ENCODE measurements at regions not wholly inside any gene's neighbourhood (a gene's known extent, or its start where the extent isn't known, plus 50 kb on each side); places are given as distances from the start of the nearest gene placed in this dataset.
"Not testable (repeated sequence)": the region's sequence is repeated elsewhere in the genome, so short reads cannot be mapped to it uniquely, and the experiment has no call there.

DNA sequence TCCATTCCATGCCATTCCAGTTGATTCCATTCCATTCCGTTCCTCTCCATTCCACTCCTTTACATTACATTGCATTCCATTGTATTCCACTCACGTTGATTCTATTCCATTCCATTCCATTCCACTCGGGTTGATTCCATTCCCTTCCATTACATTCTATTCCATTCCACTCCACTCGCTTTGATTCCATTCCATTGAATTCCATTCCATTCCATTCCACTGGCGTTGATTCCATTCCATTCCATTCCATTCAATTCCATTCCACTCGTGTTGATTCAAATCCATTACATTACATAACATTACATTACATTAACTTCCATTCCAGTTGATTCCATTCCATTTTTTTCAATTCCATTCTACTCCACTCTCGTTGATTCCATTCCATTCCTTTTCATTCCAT lies 1142.8 kb downstream of the RPIA start:
- DNase-seq = no peak

DNA sequence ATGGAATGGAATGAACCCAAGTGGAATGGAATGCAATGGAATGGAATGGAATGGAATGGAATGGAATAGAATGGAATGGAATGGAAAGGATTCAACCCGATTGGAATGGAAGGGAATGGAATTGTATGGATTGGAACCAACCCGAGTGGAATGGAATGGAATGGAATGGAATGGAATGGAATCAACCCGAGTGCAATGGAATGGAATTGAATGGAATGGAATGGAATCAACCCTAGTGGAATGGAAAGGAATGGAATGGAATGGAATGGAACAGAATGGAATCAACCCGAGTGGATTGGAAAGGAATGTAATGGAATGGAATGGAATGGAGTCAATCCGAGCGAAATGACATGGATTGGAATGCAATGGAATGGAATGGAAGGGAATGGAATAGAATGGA lies 1144.9 kb downstream of the RPIA start:
- not testable (repeated sequence) for DNase-seq

DNA sequence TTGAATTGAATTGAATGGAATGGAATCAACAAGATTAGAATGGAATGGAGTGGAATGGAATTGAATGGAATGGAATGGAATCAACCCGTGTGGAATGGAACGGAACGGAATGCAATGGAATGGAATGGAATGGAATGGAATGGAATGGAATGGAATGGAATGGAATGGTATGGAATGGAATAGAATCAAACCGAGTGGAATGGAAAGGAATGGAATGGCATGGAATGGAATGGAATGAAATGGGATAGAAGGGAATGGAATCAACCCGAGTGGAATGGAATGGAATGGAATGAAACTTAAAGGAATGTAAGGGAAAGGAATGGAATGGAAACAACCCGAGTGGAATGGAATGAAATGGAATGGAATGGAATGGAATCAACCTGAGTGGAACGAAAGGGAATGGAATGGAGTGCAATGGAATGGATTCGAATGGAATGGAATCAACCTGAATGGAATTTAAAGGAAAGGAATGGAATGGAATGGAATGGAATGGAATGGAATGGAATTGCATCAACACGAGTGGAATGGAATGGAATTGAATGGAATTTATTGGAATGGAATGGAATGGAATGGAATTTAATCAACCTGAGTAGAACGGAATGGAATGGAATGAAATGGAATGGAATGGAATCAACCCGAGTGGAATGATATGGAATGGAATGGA lies 1146.6 kb downstream of the RPIA start:
- DNase-seq = no peak

DNA sequence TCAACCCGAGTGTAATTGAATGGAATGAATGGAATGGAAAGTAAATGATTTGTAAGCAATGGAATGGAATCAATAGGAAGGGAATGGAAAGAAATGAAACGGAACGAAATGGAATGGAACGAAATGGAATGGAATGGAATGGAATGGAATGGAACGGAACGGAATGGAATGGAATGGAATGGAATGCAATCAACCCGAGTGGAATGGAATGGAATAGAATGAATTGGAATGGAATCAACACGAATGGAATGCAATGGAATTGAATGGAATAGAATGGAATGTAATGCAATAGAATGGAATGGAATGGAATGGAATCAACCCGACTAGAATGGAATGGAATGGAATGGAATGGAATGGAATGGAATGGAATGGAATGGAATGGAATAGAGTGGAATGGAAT lies 1148.7 kb downstream of the RPIA start:
- DNase-seq = not testable (repeated sequence)

DNA sequence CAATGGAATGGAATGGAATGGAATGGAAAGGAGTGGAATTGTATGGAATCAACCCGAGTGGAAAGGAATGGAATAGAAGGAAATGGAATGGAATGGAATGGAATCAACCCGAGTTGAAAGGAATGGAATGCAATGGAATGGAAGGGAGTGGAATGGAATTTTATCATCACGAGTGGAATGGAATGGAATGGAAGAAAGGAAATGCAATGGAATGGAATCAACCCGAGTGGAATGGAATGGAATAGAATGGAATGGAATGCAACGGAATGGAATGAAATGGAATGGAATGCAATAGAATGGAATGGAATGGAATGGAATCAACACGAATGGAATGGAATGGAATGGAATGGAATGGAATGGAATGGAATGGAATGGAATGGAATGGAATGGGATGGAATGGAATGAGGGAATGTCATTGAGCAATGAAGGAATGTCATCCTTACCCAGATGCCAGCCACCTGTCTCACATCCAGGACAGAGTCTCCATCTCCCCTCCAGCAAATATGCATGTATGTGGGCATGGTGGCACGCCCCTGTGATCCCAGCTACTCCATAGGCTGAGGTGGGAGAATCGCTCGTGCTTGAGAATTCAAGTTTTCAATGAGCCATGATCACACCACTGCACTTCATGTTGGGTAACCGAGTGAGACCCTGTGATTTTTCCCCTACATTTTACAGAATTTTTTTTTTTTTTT lies 1149.5 kb downstream of the RPIA start:
- not testable (repeated sequence) for DNase-seq

DNA sequence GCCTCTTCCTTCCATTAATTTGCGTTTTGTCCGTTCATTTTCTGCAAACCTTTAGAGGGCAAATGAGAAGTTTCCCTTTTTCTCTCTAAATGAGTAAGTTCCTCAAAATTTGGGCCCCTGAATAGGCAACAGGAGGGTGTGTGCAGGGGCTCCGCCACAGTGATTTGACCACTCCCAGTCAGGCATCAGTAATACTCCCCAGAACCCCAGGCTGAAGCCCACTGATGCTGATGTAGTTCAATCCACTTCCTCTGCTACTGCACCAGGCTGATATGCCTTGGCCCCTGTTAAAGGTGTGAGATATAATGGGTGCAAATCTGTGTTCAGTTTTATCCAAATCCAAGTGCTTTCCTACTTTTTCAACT lies 1150.0 kb downstream of the RPIA start:
- DNase-seq = no peak

DNA sequence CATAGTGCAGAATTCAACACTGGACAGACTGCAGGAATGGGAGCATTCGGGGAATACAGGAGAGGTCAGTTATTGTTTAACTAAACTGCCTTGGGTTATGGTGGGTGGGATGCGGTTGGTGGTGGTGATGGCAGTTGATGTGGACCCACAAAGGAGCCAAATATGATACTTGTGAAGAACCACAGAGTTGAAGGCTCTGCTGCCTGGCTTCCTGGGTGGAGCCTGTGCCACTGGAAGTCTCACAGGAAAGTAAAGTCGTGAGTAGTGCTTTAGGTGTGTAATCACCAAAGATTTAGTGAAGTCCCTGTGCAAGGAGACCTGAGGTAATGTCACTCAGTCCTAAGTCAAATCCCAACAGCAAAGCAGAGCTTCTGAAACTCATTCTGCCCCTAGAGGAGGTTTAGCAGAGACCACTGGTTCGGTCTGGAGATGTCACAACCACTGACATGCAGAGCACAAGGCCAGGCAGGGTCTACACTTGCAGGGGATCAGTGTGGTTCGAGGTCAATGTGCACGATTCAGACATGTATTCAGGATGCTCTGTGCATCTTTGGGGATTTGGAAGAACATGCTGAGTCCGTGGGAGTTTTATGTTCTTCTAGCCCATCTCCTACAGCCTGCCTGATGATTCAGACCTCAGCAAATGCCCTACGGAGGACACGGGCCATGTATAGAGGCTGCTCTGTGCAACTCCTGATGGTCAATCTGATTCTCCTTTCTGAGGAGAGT lies 1150.9 kb downstream of the RPIA start:
- no peak for DNase-seq

DNA sequence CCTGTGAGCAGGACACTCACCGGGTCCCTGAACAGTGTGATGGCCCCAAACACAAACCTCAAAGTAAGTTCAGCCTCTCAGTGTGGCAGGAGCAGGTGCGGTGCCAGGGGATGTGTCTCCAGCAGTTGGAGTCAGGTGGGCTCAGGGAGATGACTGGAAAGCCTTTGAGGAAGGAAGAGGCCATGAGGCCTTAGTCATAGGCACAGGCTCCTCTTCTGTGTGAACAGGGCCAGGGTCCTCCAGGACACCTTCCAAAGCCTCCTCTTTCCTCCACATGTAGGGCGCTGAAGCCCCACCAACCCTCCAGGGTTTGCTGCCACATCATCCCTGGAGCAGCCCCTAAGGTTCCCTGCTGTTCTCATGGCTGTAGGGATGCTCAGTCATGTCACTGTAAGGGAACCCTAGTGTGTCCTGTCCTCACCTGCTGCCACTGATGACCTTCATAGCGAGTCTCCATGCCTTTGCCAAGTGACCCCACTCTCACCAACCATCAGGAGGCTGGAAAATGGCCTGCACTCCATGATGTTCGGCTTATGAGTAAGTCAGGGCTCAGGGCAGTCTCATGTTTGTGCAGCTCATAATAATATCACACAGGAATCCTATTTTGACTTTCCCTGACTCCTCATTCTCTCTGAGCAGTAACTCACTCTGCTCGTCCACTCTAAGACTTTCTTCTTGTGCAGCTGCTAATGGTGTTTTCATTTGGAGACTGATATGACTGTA lies 1152.9 kb downstream of the RPIA start:
- DNase-seq = no peak

DNA sequence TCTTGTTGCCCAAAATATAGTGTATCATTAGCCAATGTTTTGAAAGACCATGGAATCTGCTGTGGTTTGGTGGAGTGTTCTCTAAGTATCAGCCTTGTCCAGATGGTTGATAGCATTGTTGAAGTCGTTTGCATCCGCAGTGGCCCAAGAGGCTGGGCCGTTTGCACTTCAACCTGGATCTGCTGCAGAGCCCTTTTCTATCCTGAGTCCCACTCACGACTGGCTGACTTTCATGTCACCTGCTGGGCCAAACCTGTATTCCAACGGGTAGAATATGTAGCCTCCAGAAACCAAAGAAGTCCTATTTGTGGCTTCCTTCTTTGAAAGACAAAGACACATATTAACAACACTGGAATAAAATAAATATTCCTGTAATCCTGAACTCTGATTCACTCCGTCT lies 1154.1 kb downstream of the RPIA start:
- no peak for DNase-seq

DNA sequence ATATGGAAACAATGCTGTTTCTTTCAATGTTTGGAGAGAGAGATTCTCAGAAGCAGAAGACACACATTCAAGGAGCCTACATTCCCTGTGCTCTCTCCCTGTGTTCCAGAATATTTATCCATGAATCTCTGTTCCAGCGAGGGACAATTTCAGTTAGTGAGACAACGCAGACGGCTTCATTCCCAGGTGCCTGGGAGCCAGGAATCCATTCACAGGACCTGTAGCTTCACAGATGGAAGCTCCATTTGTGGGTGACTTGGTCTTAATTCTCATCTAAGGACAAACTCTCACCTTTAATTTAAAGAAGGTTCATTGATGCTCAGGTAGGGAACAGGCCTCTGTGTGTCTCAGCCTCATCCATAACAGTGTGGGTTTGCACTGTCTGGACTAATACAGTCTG lies 1156.6 kb downstream of the RPIA start:
- no peak for DNase-seq

DNA sequence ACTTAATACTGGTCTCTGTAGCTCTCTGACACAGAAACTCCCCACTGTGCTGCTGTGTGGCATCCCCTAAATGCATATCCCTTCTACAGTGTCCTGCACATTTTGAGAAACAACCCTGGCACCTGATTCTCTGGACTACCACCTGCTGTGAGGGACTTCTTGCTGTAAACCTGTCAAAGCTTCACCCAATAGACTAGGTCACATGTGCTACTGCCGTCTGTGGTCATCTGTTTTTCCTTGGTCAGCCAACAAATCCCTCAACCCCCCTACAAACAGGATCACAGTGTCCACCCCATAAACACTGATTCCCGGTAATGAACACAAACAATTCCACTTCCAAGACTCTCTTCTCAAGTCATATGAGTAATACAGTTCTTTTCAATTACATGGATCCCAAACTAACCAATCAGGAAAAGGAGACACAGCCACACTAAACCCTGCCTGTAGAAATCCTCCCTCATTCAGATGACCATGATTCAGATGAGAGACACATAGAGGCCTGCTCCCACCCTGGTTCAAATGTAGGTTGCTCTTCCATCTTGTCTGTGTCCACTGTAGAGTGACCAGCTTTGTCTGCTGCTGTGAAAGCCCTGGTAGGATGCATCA lies 1157.4 kb downstream of the RPIA start:
- DNase-seq = no peak

DNA sequence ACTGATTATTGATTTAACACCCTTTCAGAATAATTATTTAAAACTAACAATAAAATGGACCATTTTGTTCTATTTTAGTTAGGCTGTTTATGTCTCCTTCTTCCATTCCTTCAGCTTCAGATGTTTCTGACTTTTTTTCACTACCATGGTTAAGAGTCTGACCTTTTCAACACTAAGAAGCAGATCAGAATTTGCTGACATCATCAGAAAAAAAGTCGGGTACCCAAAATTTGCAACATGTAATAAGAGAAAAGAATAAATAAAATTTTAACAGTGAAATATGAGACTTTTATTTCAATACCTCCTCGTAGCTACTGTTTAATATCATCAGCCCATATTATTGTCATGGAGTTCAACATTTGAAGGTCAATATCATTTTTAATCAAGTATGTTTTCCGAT lies 1158.3 kb downstream of the RPIA start:
- no peak for DNase-seq

DNA sequence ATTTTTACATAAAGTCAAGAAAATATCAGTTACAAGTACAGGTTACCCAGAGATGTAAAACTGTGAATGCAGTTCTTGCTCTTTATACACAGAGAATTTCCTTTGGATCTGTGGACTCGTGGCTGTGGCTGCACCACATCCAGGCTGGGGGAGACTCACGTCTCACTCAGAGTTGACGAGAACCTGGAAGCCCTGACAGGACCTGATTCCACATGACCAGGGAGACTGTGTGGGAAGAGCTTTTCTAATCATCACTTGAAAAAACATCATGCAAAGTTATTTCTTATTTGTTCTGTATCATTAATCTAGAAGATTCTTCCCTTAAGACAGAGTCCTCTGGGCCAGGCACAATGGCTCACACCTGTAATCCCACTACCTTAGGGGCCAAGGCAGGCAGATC lies 1159.0 kb downstream of the RPIA start:
- DNase-seq = no peak

DNA sequence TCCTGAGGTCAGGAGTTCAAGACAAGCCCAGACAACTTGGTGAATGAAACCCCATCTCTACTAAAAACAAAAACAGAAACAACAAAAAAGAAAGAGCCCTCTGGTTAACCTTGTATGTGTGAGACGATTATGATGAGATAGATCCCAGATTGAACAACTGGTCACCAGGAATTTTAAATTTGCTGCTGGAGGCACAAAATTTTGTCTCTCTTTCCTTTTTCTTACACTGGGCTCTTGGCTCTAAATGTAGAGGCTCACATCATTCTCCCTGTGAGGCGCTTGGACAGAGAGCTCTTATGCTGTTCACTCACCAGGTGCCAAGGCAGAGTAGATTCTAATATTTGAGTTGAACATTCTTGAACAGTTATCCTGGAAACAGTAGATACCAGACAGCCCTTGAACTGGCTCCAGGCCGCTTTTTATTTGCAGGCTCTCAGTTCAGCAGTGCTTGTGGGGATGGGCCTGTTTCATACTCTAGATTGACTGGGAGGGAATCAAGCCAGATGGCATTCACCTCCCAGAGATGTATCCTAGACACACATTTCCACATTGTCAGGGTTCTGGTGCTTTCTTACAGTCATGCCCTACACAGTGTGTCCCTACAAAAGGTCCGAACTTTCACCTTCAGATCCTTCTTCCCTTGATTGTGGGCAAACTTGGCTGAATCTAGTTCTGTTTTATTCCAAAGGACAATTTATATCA lies 1159.6 kb downstream of the RPIA start:
- no peak for DNase-seq

DNA sequence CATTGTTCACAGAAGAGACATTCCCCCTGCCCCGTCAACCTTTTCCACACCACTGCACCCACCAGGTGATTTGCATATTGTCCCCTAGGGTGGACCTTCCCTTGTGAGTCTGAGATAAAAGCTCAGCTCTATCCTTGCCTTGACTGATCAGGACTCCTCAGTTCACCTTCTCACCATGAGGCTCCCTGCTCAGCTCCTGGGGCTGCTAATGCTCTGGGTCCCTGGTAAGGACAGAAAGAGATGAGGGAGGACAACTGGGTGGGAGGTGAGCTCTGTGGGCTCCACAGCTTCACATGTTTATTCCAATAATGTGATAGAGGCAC lies 1160.1 kb downstream of the RPIA start:
- no peak for DNase-seq

DNA sequence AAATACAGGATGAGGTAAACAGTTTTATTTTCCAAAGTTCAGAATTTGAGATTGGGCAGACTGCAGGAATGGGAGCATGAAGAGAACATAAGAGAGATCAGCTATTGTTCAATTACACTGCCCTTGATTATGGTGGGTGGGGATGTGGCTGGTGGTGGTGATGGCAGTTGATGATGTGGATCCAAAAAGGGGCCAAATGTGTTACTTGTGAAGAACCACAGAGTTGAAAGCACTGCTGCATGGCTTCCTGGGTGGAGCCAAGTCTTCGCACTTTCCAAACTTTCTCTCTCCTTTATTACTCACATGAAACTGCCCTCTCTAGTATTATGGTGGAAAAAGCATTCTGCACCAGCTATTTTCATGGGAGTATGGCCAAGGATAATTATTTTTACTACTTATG lies 1162.0 kb downstream of the RPIA start:
- not testable (repeated sequence) for DNase-seq

DNA sequence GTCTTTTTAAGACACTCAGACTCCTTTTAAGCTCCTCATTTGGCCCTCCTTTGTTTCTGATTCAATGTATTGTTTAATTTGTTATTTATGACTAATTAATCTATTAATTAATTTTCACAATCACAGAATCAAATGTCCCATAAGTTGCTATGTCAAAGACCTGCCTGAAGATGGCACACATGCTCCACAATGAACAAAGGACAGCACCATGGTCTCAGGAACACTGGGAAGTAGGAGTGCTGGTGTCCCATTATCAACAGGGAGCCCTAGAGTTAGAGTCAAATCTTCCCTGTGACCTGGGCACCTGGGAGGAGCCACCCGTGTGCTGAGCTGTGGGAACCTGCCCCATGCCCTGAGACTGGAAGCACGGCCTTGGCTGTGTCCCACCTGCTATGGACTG lies 1164.3 kb downstream of the RPIA start:
- not testable (repeated sequence) for DNase-seq

DNA sequence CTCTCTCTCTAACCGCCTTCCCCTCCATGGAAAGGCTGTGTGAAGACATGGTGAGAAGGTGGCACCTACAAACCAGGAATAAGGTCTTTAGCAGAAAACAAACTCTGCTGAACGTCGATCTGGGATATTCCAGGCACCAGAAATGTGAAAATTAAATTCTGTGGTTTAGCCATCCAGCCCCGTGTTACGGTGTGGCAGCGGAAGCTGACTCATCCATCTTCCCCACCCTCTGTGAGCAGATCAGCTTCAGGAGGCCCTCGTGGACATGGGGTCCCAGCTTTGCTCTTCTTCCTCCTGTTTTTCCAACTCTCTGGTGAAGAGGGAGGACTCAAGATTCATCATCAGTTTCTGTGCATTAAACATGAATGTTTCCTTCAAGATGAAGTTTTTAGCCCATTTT lies 1164.8 kb downstream of the RPIA start:
- DNase-seq = not testable (repeated sequence)

DNA sequence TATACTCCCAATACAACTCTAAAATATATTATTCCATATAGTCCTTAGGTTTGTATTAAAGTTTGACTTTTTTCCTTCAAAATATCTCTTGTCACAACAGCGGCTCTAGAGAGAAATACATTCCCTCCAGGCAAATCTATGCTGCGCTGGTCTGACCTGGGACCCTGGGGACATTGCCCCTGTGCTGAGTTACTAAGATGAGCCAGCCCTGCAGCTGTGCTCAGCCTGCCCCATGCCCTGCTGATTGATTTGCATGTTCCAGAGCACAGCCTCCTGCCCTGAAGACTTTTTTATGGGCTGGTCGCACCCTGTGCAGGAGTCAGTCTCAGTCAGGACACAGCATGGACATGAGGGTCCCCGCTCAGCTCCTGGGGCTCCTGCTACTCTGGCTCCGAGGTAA lies 1170.7 kb downstream of the RPIA start:
- DNase-seq = not testable (repeated sequence)

DNA sequence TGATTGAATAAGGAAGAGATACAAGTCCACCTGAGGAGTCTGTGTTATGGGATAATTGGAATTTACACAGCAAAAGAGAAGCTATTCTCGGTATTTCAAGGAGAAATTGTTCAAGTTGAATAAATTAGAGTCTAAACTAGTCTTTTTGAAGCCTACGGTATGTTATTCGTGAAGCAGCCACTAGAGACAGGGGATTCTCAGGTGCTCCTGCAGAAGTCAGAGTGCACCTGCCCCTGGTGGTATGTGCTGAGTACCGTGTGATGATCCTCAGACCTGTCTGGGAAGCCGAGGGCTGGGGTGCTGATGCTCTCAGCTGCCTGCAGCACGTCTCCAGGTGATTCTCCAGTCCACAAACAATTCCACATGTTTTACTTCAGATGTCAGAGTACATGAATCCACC lies 1171.7 kb downstream of the RPIA start:
- DNase-seq = not testable (repeated sequence)

DNA sequence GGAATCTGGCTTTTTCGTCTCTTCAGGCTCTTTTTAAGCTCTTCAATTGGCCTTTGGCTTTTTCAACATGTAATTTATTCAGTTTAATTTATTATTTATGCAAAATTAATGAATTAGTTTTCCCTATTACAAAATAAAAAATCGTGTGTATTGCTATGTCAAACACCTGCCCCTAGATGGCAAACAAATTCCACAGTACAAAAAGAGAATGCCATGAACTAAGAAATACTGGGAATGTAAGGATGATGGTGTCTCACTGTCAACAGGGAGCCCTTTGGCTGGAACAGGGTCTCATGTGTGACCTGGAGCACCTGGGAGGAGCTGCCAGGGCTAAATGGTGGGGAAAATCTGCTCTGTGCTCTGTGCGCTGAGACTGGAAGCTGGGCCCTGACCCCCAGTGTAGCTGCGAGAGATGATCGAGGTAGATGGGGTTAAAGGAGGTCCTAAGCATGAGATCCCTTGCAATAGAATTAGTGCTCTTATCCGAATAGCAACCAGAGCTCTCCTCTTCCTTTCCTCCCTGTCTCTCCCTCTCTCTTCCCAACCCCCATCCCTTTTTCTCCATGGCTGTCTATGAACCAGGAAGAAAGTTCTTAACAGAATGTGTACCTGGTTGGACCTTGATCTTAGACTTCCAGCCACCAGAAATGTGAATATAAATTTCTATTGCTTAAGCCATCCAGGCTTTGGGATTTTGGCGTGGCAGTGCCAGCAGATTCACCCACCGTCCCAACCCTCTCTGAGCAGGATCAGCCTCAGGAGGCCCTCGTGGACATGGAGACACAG lies 1183.5 kb downstream of the RPIA start:
- DNase-seq = not testable (repeated sequence)

DNA sequence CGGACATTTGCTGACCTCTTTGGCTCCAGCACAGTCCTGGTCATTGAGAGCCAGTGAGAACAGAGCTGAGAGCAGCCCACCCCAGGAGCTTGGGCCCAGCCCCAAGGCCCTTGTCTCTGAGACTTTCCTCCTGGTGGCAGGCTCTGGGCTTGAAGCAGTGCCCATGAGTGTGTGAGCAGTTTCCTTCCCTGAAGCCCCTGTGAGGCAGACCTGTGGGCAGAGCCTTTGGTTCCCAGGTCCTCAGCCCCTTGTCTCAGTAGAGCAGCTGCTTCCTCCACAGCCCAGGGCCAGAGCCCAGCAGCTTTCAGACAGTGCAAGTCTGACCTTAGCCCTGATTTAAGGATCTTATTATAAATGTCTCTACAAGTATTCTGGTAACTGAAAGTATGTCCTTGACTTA lies 1185.0 kb downstream of the RPIA start:
- DNase-seq = not testable (repeated sequence)

All from stimulated activated CD4-positive, alpha-beta T cell treated with anti-CD3 and anti-CD28 coated beads, Interleukin-1b, Interleukin-23, amount 100 ng/mL, for 48 hours (primary cell).